ENCODE measurements at regions not wholly inside any gene's neighbourhood (a gene's known extent, or its start where the extent isn't known, plus 50 kb on each side); places are given as distances from the start of the nearest gene placed in this dataset.
A peak's percentile ranks its signal among the peaks of the same experiment; 100 is the strongest.

DNA sequence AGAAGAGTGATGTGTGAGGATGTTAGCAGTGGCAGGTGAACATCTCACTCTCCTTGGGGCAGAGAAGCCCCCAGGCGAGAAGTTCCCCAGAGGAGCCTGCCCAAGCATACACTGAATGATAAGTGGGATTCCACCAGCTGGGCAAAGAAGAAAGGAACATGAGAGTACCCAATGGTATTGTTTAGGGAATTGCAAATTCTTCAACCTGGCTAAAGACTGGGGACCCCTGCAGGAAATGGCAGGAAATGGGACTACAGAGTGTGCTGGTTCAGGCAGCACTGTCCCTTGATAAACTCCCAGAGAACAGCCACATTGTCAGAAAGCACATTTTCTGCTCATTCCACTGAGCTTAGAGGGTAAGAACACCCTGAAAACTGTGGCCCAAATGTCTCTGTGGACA, 121.3 kb downstream of the RPS29 start:
- DNase-seq (ENCODE audit: low read depth, low spot score): no peak

DNA sequence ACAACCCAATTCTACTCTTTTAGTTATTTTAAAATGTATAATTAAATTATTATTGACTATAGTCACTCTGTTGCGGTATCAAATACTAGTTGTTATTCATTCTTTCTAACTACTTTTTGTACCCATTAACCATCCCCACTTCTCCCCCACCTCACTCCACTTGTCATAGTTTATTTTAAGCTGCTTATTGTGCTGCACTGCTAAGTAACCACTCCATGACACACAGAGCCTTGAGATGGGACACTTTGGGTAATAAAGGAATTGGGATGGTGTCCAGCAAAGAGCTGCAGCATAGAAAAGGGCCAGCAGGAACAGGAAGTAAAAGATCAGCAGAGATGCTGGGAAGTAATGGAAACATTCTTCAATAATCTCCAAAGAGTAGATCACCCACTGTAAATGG, 123.0 kb downstream of the RPS29 start:
- no peak for DNase-seq (ENCODE audit: low read depth, low spot score)

- peak; percentile 26 for DNase-seq (ENCODE audit: low read depth, low spot score)
Observed at GRCh38 chr14:49461529-49462401, 124.4 kb downstream of the RPS29 start.

DNA sequence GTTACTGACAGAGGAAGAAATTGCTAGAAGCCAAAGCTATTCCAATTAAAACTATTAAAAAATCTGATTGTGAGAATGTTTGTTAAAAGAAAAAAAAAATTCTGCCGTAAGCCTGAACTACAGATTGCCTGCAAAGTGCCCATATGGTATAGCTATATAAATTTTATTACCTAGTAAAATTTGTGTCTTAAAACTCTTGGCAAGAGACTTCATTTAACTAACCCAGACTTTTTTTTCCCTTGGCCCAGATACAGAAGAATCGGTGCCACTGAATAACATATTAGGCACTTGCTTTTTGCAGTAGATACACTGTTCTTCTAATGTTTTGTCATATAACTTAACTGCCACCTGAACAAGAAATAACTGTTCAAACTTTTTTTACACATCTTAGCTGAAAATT, 125.5 kb downstream of the RPS29 start:
- DNase-seq (ENCODE audit: low read depth, low spot score): no peak

DNA sequence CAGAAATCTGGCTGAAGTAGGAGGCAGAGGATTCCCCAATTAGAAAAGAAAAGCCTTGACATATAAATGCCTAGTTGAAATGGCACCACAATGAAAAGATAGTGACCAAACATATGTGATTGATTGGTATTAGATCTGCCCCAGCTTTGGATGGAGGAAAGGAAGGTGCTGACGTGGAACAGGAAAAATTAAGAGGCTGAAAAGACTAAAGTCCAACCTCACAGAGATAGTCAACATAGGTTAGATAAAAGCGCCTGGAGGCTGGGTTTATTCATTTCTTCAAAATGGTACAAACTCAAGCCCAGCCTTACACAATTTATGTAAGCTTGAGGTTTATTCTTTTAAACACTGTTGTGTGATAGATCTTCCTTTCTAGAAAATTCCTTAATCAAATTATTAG, 129.6 kb downstream of the RPS29 start:
- no peak for DNase-seq (ENCODE audit: low read depth, low spot score)

DNA sequence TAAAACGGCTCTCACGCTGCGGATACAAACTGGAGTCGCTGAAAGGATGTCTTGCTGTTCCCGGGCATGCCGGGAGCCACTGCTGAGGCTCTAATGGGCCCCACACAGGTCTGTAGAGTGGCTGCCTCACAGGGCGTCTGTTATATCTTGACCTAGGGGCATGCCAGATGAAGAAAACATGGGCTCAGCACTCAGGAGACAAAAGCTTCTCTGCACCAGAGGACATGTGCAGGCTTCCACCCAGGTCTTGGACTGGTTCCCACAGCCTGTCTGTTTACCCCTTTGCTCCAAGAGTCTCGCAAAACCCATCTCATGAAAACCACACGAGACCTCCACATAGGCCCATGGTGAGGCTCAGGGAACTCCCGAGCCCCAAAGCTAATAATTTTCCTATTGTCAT, 134.2 kb downstream of the RPS29 start:
- peak; percentile 7 for DNase-seq (ENCODE audit: low read depth, low spot score)

GRCh38 chr14:49449749-49450148, 136.4 kb downstream of the RPS29 start:
- no peak for DNase-seq (ENCODE audit: low read depth, low spot score)

DNA sequence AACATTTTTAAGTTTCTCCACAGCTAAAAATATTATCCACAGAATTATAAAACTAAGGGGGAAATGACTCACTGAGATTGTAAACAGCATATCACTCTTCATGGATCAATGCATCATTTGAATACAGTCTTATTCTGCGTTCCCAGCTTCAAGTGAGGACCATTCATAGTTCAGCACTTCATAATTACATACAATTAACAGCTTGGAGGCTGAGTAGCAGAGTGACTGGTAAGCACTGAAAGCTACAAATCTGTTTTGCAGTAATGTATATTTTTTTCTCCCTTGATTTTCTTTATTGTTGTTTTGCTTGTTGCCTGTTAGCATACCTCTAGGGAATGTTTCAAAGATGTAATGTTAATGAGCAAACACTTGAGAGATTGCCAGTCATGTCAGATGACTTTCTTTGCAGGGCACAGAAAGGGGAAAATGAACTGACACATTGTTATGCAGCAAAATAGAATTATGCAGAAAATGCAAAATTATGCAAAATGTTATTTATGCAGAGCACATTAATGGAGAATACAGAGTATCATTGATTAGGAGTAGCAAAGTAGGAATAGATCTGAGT, 138.6 kb downstream of the RPS29 start:
- DNase-seq (ENCODE audit: low read depth, low spot score): no peak

DNA sequence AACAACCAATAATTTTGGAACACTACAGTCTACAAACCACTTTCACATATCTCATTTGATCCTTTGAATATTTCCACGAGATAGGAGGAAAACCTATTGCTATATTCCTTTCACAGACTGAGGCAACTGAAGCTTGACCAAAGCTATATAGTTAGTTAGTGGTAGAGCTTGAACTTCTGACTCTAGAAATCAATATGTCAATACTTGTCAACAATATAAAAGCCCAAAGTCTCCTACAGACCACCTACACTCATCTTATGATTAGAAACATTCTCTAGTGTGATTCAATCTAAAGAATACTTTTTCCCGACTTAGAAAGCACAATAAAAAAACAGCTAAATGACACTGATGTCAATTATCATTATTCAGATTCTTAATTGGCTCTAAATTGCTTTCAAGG, 139.4 kb downstream of the RPS29 start:
- no peak for DNase-seq (ENCODE audit: low read depth, low spot score)

DNA sequence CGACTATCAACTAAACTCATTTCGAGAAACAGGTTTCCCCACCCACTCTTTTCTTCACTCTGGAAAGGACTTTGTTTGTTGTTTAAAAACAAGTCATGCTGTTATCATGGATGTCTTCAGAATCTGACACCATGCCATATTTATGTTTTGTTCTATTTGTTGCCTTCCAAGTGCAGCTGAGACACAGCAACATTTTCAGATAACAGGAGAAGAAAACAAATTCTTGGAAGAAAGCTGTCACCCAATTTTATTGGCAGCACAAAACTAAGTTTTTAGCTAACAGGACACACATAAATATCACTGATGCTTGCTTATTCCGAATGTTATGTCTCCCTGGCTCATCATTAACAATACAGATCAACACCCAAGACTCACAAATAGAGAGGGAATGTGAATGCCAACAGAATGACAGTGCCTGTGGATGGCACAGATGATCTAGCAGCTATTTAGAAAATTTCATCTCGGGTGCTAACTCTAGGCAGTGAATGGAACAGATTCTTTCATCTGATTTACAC, 147.9 kb downstream of the RPS29 start:
- no peak for DNase-seq (ENCODE audit: low read depth, low spot score)

DNA sequence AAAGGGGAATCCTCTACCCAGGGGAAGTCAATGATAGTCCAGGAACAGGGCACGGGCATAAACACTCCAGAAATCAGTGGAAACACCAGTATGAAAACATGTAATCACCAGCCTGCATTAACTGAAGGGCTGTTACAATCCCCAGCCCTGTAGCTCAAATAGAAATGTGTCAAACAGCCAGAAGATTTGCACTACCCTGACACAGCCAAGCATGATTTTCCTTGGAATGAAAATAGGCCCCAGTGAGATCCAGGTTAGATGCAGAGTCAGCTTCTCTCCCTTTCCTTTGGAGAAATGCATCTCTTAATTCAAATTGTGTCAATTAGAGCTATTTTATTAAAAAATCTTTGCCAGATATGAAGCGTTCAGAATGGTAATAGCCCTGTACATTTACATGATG, 158.1 kb downstream of the RPS29 start:
- no peak for DNase-seq (ENCODE audit: low read depth, low spot score)

- DNase-seq (ENCODE audit: low read depth, low spot score): no peak
Observed at GRCh38 chr14:49427117-49427516, 159.1 kb downstream of the RPS29 start.

- no peak for DNase-seq (ENCODE audit: low read depth, low spot score)
Observed at GRCh38 chr14:49425921-49426320, 160.3 kb downstream of the RPS29 start.

- no peak for DNase-seq (ENCODE audit: low read depth, low spot score)
Observed at GRCh38 chr14:49424436-49425331, 161.5 kb downstream of the RPS29 start.

- DNase-seq (ENCODE audit: low read depth, low spot score): no peak
Observed at GRCh38 chr14:49420201-49420600, 166.0 kb downstream of the RPS29 start.

DNA sequence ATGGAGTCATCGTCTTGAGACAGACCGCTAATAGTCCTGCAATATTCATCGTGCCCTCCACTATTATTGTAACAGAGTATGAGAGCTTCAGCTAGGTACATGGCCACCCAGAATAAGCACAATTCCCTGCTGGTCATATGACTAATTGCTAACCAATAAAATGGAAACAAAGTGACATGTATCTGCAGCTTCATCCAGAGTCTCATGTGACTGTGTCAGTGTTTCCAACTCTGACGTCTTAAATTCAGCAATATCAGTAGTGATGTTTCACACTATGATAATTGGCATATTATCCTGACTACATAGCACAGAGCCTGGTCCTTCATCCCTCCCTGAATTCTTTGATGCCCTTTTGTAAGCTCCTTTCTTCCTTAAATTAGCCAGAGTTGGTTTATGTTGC, 167.4 kb downstream of the RPS29 start:
- no peak for DNase-seq (ENCODE audit: low read depth, low spot score)

DNA sequence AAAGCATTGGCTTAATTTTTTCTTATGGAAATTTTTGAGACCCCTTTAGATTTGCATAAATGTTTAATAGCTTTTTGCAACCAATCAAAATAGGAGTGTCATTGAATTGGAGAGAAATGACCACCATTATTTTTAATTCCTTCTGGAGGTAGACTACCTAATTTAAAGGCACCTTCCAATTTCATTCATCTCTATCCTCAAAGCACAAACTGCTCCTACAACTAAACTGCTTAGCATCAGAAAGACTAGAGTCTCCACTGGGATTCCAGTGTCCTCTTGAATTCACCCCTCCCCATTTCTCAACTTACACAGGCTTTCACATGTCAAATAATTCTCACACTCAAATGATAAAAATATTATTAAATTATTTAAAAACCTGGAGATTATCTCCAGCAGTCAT, 168.4 kb downstream of the RPS29 start:
- DNase-seq (ENCODE audit: low read depth, low spot score): no peak

- DNase-seq (ENCODE audit: low read depth, low spot score): no peak
Observed at GRCh38 chr14:49408187-49408933, 177.8 kb downstream of the RPS29 start.

DNA sequence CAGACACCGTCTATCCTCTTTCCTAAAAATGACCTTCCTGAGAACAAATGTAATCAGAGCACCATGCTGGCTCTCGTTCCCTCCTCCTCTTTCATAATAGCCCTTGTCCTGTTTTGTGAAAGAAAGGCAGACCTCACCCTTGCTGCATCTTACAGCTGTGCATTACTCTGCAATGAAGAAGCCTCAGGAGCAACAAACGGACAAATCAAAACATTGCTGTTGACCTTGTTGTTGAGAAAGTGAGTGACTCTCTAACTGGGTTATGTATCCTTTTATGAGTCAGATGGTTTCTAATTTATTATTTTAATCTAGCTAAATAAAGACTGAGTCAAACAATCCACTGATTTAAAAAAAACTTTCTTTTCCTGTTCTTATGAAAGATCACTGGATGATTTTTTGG, 180.9 kb downstream of the RPS29 start:
- peak; percentile 93 for DNase-seq (ENCODE audit: low read depth, low spot score)

DNA sequence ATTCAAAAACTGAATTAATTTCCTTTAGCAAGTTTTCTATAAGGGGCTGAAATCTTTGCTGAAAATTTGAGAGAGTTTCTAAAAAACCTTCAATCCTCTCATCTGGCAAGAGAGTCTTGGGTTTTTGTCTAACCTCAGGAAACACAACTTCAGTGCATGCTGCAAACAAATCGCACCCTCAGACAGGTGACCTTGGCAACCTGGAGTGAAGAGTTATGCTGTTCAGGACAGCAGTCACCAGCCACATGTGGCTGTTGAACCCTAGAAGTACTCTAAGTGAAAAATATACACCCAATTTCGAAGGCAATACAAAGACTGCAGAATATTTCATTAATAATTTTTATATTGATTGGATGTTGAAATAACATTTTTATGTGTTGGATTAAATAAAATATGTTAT, 184.8 kb downstream of the RPS29 start:
- no peak for DNase-seq (ENCODE audit: low read depth, low spot score)

- DNase-seq (ENCODE audit: low read depth, low spot score): no peak
Observed at GRCh38 chr14:49396801-49397200, 189.4 kb downstream of the RPS29 start.

Data from brain pericyte (primary cell).